RPMI8226 (cell line): ENCODE measurements at regions not wholly inside any gene's neighbourhood (a gene's known extent, or its start where the extent isn't known, plus 50 kb on each side); places are given as distances from the start of the nearest gene placed in this dataset.

ENCODE experiments used
- DNase-seq: peaks from one replicate; pipeline ENCODE4 v3.0.0-alpha.2; 2015

DNA sequence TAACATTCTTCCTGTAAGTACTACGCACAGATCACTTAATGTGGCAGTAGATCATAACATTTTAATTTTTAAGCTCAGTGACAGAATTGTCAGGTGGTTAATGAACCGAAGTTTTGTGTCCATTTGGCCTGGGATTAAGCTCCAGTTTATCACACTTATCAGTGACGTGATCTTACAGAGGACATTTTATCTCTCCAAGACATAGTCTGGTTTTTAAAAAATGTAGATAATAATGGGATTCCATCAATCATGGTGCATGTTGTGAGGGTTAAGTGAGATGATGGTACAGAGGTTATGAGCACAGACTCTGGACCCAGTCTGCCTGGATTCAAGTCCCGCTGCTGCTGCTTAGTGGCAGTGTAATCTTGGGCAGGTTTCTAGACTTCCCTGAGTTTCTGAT is 66.0 kb upstream of the ZFAND5 start:
- no peak for DNase-seq

DNA sequence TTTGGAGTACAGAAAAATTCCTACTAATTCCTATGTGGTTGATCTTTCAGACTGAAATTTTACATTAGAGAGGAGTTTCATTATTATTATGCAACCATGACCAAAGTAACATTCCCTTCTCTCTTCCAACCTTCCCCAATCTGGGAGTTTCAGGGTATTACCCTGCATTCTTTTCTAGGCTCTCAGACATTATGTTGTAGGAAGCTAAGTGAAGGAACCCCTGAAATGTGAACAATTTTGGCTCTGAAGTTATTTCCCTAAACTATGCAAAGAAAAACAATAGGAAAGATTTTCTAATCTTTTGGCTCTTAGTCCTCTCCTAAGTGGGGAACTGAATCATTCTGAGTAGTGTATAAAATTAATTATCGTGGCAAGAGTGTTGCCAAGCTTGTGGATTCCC is 63.3 kb upstream of the ZFAND5 start:
- DNase-seq = no peak

DNA sequence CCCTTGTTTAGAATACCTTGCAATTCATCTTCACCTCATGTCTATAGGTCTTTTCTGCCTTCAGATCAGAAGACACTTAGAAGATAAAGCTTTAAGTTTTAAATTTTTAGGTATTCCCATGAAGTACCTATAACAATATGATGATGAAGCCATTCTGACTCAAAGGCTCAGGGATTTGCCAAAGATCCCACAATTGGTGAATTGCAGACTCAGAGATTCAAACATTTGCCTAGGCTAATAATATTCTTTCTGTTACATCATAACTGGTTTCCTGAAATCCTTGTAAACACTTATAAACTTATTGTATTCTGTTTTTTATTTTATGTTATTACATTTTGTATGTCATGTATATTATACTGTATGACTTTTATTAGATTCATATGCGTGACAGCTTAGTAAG is 62.8 kb upstream of the ZFAND5 start:
- DNase-seq = no peak

DNA sequence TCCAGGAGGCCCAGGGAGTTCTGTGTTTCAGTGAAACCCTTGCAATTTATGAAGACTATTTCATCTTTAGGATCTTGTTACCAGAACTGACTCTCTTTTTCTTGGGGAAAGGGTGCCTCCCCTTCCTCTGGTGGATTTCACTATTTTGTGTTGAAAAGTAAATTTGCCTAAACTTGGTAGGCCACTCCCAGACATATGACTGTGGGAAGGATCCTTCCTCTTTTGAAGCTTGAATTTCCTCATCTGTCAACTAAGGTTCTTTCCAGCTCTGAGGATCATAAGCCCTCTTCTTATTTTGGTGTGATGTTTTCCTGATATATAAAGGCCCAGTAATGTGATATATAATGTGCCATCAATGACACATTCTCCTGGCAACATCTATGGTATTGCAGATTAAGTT is 59.1 kb upstream of the ZFAND5 start:
- no peak for DNase-seq

DNA sequence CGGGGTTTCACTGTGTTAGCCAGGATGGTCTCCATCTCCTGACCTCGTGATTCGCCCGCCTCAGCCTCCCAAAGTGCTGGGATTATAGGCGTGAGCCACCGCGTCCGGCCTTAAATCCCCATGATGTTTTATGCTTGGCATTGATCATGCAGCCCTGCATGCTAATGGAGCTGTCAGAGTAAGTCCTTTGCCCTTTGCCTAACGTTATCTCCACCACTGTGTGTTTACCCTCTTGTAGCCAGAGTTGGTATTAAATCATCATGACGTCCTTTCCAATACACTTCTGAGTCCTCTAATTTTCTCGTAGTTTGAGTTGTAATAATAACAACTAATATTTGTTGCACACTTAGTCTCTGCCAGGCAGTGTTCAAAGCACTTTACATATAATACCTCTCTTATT is 57.2 kb upstream of the ZFAND5 start:
- no peak for DNase-seq

DNA sequence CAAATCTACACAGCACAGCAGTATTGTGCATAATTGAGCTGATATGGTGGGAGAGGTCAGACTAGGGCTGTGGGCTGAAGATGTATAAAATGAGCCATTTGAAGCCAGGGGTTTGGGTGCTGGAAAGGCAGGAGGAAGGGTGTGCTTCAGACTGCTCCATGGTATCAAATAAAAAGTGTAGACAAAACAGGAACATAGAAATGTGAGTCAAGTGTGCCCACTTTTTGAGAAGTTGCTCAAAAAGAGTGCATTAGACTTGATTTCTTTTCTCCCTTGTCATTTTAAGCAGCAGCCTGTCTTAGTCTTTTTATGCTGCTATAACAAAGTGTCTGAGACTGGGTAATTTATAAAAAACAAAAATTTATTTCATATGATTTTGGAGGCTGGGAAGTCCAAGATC is 55.8 kb upstream of the ZFAND5 start:
- DNase-seq = no peak

DNA sequence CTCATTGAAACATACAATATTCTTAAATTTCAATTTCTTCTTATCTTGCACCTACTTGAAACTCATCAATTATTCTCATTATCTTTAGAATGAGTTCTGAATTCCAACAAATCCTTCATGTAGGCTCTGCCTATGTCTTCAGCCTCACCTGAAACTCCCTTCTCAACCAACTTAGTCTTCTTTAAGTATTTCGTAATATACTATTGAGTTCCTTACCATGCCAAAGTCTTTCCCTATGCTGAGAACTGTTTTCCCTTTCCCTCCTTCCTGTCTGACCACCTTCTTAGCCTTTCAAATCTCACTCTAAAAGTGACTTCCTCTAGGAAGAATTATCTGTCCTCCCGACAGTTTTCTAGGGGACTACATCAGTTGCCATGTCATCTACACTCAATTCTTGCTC is 50.9 kb upstream of the ZFAND5 start:
- DNase-seq = no peak

DNA sequence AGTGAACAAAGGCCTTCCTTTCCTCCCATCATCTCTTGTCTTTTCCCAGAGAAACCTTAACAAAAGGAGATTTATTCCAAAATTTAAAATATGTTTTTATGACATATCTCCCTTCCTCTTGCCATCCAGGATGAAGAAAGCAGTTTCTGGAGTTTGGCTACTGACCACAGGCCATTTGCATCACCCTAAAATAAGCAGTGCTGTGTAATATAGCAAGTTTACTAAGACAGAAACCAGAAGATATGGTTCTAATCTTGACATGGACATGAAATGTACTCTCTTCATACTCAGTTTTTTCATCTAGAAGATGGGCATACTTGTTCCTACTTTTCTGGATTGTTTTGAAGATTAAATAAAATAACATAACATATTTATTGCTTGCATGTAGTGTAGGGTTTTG is 50.2 kb upstream of the ZFAND5 start:
- DNase-seq = no peak
